ENCODE measurements at regions not wholly inside any gene's neighbourhood (a gene's known extent, or its start where the extent isn't known, plus 50 kb on each side); places are given as distances from the start of the nearest gene placed in this dataset.

DNA sequence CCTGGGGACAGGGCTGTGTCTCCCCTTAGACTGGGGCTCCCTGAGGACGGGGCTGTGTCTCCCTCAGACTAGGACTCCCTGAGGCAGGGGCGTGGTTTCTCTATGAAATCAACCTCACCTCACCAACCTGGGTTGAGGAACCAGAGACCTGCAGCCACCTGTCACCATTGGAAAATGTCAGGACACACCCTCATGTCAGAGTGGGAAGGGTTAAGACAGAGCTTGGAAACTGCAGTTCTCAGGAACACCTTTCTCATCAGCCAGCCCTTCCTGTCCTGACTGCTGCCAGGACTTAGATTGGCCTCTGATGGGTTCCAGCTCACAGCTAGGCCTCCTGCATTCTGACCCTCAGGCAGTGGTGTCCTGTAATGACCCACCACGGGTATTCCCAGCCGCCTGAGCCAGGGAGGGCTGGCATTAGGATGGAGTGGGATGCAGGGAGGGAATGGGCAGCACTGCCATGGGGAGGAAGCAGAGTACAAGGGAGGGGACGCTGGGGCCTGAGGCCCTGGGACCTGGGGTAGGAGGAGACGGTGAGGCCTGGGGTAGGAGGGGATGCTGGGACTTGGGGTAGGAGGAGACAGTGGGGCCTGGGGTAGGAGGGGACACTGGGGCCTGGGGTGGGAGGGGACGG, 76.3 kb downstream of the MRPL14 start:
- no peak for DNase-seq (ENCODE audit: low read depth in 3 of 3, low spot score in 2 of 3)

DNA sequence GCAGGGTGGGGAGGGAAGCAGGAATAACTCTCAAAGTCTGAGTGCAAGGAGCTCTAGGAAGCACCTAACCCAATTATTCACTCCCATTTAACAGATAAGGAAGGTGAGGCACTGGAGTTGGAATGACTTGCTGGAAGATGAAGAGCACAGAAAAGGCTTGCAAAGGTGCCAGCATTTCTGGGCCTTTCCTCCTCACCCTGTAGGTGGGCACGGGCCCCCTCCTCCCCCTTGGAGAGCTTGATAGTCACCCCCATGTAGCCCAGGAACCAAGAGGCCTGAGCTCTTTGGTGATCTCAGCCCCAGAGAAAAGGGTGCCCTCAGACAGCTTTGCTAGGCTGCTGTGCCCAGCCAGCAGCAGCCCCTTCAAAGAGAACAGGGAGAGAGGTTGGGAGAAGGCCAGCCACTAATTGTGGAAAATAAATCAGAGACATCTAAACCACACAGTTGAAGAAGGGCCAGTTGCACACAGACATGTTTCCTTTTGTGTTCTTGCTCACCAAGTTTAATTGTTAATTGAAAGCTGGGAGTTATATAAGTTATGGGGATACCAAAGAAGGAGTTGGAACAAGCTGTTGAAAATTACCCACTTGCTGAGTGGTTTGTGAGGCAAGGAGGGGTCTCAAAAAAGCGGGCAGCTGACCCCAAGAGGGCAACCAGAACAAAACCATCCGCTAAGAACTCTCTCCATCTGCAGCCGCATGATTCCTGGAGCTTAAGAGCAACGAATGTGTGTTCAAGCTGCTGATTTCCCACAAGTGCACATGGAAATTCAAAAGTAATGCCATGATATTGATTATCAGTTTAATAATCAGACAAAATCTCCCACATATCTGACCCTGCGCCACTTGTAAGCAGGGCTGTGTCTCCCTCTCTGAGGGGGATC, 77.0 kb downstream of the MRPL14 start:
- no peak for DNase-seq (ENCODE audit: low read depth in 3 of 3, low spot score in 2 of 3)

DNA sequence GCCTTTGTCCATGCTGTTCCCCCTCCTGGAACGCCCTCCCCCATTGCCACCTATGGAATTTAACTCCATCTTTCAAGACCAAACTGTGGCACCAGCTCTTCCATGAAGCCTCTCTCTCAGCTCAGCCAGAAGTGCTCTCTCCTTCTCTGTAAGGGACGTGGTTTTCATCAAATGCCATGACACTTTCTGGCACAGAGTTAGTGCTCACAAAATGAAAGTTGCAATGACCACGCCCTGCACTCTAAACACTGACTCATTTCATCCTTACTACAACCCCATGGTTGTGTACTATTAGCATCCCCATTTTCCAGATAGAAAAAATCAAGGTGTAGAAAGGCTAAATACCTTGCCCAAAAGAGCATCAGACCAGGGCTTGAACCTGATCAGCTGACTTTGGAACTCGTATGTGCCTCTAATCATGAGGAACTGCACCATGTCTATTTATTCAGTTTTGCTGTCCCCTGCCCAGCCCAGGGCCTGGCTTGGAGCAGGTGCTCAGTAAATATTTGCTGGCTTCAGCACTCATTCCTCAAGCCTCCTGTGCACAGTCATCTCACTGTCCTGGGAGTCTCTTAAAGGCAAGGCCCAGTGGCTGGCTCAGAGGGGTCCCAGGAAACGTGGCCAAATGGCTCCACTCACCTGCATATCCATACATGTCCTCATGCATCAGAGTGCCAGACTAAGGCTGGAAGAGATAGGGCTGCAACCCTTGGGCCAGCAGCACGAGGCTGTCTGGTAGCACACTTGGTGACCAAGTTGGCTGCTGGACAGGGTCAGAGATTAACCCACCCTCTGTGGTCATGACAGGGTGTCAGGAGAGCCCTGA, 77.9 kb downstream of the MRPL14 start:
- DNase-seq (ENCODE audit: low read depth in 3 of 3, low spot score in 2 of 3) = no peak

DNA sequence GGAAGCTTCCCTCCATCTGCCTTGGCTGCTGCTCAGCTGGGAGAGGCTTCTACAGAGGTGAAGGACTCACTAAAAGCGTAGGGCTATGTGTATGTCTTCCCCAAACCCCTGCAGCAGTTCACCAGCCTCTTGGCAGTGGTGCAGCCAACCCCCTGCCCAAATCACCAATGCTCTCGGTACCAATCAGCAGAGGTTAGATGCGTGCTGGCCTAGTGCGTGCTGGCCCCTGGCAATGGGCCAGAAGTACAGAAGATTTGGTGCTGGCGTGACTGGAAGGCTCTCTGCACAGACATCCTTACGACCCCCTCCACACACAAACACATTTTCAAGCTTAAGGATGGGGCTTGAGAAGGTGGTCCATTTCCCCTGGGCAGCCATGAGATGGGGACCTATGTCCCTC, 79.0 kb downstream of the MRPL14 start:
- DNase-seq (ENCODE audit: low read depth in 3 of 3, low spot score in 2 of 3) = no peak

DNA sequence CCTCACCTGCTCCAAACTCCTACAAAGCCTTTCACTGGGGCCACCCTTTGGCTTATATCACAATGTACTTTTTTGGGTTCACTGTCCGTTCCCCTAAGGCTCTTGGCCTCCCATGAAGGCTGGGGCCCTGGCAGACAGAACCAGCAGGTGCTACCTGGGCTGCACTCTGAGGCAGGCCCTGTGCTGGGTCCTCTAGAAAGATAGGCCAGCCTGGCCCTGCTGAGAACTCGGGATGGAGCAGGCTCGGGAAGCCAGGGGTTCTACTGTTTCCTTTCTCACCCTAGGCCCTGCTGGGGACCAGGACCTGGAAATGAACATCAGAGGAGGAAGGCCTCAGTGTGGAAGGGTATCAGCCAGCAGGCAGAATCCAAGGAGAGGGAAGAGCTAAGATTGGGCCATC, 79.5 kb downstream of the MRPL14 start:
- DNase-seq (ENCODE audit: low read depth in 3 of 3, low spot score in 2 of 3) = no peak

DNA sequence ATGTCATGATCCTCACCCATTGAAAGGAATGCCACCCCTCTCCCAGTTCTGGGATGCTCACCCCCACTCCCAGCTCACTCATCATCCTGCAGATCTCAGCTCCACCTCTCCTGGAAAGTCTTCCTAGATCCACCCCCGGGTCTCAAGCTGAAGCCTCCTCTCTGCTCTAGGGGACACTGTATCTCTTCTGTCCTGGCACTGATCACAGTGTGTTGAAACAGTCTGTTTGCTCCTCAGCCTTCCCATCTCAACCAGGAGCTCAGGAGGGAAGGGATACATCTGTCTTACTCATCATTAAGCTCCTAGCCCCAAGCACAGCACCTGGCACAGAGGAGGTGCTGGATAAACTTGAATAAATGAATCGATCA, 80.1 kb downstream of the MRPL14 start:
- DNase-seq (ENCODE audit: low read depth in 3 of 3, low spot score in 2 of 3) = no peak

DNA sequence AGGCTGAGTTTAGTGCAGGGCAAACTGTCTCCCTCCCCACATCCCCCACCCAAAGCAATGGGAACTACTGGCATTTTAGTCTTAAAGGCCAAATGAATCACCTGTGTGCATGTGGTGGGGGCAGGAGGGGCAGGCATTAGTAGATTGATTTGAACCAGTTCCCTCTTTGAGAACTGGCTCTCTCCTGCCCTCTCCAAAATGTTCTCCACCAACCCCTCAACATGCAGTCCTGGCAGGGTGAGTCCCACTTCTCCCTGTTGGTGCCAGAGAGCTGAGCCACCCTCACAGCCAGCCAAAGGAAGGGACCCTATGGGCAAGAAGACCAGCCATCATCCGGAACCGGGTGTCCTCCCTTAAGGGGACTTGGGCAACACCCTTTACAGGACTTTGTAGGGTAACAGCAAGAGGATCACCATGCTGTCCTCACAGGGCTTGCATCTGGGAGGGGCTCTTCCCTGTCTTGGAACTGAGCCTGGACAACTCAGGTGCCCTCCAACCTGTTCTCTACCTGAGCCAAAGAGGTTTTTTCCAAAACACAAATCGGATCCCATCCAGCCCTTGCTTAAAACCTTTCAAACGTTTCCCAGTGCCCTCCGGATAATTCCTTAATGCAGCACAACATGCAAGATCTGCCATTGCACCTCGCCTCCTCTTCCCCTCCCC, 80.6 kb downstream of the MRPL14 start:
- DNase-seq (ENCODE audit: low read depth in 3 of 3, low spot score in 2 of 3) = no peak

DNA sequence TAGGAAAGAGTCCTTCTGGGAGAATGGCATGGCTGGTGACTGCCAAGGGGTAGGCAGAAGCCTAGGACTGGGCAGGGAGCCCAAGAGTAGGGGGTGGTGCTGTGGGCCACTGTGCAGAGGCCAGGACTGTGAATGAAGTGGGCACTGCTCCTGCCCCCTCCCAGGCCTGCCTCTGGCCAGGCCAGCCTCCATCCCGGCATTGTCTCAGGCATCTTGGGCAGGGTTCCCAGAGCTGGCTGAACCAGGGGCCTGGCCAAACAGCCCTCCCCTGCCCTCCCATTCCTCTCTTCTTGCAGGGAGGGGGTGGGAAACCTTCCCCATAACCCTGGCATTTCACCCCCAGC, 81.6 kb downstream of the MRPL14 start:
- DNase-seq (ENCODE audit: low read depth in 3 of 3, low spot score in 2 of 3) = no peak

DNA sequence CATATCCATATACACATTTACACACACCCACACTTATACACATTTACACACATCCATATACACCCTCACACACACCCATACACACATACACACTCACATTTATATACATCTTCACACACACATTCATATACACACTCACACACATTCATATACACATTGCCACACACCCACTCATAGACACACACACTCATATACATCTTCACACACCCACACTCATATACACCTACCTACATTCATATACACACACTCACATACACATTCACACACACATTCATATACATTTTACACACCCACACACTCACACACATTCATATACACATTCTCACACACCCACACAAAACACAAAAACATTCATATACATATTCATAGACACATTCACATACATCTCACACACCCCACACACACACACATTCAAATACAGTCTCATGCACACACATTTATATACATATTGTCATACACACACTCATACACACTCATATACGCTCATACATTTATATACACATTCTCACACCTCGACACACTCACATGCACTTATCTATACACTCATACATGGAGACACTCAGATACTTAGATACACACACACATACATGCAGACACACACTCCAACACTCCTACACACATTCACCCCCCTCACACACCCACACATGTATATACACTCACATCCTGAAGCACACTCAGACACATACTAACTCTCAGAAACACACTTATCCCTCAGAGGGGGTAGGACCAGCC, 82.1 kb downstream of the MRPL14 start:
- DNase-seq (ENCODE audit: low read depth in 3 of 3, low spot score in 2 of 3) = no peak

DNA sequence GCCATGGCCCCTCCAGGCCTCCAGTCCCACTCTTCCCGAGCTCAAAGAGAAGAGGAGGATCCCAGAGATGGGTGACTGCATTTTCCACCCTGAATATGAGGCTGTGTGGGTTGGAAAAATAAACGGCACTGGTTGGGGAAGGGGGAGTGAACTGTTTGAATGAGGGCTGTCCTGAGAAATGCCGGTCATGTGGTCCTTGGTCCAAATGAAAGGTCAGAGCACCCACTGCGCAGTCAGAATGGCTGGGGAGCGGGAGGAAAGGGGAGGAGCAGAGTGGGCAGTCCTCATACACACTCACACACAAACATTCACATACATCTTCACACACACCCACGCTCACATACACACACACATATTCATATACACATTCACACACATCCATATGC, 83.1 kb downstream of the MRPL14 start:
- no peak for DNase-seq (ENCODE audit: low read depth in 3 of 3, low spot score in 2 of 3)

DNA sequence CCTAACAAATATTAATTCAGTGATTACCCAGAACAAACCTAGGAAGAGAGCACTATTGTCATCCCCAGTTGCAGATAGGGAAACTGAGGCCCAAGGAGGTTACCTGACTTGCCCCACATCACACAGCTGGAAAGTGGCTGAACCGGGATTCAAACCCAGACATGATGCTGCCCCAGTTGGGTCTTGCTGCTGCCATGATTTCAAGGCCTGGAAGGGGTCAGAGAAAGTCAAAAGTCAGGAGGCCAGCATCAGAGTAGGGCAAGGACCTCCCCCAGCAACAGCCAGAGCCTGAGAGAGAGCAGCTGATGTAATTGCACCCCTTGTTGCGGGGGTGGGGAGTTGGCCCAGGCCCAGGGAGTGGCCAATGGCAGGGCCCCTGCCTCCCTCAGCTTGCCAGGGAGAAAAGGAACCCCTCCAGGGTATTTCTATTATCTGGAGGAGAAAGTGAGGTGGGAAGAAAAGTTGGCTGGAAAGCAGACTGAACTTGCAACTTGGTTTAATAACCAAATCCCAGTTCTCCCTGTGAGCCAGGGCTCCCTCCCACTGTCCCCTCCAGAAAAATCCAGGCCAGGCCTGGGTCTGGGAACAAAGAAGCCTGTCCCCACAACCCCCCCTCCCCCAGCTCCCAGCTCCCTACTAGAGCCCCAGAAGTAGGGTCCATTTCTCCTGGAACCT, 83.6 kb downstream of the MRPL14 start:
- DNase-seq (ENCODE audit: low read depth in 3 of 3, low spot score in 2 of 3) = no peak

DNA sequence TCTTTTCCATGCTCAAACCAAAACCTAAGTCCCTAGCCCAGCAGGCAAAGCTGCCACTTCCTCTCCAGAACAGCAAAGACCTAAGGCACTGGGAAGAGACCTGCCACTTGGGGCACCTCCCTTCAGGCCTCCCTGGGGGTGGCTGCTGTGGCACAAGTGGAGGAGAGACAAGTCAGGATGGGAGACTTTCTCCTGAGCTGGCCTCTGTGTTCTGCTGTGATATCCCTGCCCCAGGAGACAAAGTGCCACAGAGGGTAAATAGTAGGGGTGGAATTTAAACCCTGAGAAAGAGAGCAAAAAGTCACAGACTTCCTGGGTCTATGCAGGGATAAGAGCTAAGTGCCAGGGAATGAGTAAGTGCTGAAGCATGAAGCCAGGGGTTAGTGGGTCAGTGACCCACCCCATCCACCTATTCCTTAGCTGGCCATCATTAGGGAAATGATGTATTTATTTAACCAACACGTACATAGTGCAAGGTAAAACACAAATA, 84.2 kb downstream of the MRPL14 start:
- DNase-seq (ENCODE audit: low read depth in 3 of 3, low spot score in 2 of 3) = no peak

DNA sequence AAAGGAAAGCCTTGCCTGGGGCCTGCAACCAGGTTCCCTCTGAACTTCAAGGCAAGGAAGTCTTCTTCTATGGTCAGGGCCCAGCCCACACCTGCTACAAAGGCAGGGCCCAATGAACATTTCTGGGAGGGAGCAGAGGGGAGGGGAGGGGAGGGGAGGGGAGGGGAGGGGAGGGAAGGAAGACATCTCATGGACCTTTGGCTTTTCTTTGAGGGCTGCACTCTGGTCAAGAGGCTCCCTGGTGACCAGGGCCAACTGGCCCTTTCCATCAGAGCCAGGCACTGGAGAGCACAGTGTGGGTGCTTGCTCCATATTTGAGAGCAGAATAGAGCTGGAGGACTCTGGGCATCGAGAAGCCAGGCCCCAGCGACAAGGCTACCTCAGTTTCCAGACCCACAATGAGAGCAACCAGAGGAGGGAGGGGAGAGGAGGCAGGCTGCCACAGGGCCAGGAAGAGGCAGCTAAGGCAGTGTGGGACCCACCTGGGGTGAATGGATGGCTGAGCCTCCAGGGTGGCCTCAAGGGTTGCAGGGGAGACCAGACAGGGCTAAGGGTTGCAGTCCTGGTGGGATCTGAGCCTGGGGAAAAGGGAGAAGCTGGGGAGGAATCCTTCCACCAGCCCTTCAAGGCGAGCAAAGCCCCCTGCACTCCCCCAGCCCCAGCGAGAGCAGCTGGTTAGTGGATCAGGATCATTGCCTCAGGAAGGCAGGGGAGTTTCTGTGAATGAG, 84.8 kb downstream of the MRPL14 start:
- DNase-seq (ENCODE audit: low read depth in 3 of 3, low spot score in 2 of 3) = no peak

DNA sequence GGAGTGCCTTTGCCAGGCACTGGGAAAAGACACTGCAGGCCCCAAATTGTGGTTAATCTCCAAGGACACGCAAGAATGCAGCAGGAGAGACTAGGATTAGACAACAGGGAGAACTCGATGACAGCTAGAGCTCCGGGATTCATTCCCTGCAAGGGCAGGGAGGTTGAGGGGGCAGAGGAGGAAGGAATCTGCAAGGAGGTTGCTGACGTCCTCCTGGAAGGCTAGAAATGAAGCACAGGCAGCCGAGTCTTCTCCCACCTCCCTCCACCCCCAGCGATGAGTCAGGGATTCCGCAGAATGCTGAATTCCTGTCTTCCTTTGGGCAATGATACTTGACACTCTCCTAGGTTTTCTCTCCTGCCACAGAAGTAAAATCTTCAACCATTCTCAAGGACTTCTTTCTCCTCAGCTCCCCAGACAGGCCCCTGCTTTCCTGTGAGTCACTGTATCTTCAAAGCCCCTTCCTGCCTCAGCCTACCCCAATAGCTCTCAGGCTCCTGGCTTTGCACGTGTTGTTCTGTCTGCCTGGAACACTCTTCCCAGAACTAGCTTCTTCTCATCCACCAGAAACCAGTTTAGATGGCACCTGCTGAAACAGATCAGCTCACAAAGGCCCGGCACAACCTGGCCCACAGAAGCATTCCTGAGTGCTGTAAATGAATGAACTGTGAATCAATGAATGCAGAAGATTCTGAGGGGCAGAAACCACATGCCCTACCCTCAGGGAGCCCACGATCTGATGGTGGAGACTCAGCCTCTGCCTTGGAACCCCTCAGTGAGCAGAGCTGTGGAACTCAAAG, 85.6 kb downstream of the MRPL14 start:
- no peak for DNase-seq (ENCODE audit: low read depth in 3 of 3, low spot score in 2 of 3)

DNA sequence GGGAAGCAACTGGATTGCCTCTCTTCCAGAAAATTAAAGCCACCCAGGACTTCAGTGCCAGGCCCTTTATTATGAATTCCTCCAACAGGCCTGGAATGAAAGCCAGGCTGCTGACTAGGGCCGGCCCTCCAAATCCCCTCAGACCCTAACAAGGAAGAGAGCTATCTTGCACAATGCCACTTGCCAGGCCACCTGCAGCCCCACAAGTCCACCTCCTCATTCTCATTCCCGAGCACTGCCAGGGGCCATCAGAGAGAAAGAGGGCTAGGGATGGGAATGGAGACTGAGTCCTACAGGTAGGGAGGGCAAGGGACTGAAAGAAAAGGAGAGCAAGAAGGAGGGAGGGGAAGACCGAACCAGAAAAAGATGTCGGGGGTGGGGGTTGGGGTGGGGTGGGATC, 86.5 kb downstream of the MRPL14 start:
- no peak for DNase-seq (ENCODE audit: low read depth in 3 of 3, low spot score in 2 of 3)

DNA sequence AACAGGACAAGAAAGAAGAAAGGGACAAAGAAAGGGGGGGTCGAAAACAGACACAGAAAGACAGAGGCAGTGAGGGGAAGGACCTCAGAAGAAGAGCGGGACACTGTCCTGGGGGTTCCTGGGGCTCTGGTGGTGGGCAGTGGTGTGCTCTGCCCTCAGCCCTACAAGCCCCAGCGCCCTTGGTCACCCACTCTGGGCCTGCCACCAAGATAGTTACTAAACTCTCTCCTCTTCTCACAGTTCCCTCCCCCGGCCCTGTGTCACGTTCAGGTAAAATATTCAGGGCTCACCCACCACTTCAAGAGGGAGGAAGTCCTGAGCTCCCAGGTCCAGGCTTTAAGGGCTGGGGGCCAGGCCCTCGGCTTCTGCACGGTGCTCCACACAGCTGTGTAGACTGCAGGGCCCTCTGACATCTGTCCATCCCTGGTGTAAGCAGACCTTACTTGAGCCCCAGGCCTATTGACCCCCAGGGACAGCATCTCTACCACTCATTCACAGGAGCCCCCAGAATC, 87.4 kb downstream of the MRPL14 start:
- no peak for DNase-seq (ENCODE audit: low read depth in 3 of 3, low spot score in 2 of 3)

DNA sequence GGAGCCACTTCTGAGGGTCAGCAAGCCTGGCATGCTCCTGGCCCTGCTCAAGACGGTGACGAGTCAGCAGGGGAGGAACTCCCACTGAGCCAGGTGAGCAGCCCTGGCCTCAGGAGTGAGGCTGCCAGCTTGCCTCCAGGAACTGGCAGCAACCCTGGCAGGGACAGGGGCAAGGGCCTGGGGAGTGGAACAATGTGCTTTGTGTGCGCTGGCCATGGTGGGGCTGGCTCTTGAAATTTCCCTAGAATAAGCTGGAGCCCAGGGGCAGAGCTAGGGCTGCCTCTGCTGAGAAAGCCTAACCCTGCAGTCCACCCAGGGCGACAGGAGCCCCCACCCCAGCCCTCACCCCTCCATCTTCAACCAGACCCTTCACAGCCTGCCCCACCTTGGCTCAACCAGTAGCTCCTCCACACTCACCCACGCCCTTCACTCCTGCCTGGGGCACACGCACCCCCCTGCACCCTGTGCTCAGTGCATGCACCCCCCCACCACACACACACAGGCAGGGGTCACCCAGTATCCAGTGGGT, 88.0 kb downstream of the MRPL14 start:
- no peak for DNase-seq (ENCODE audit: low read depth in 3 of 3, low spot score in 2 of 3)

DNA sequence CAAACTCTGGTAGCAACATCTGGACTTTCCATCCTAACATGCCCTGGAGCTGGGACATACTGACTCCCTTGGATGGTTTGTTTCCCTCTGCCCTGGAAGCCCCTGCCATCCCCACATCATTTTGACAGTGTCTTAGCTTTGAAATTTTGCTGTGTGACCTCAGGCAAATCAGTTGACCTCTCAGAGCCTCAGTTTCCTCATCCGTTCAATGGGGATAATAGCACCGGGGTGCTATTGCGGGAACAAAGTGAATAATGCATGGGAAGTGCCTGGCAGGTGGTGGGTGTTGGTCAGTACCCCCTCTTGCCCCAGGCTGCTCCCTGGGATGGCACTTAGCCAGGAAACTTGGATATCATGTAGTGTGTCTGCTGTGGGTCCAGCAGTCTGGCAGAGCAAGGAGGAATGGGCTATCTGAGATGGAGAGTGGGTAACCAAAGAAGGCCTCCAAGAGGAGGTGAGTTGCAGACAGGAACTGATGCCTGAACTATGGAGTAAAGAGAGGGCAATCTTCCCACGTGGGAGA, 88.6 kb downstream of the MRPL14 start:
- no peak for DNase-seq (ENCODE audit: low read depth in 3 of 3, low spot score in 2 of 3)

Data from right renal cortex interstitium (tissue), 3 donors.